ENCODE measurements at regions not wholly inside any gene's neighbourhood (a gene's known extent, or its start where the extent isn't known, plus 50 kb on each side); places are given as distances from the start of the nearest gene placed in this dataset.

- Histone ChIP-seq H3K27ac (no peak overlapping the region), H3K27me3 (peaks cover 0 to 8% (median 2%) of the 10 kb centered on the region in 4 donors), H3K4me3 (no peak overlapping the region), H3K36me3 (no peaks in the 10 kb centered on the region), H3K9me3 (no peaks in the 10 kb centered on the region), H3K4me1 (no peaks in the 10 kb centered on the region)
- FAIRE-seq (no peak), ATAC-seq (no peak), DNase-seq (no peak)
- WGBS, 2 donors, result 57 to 58% methylated on average over 2 of the region's 2 CpGs
- TF ChIP-seq CTCF (IDR thresholded peaks at IDR 0.05), result no peak
- intact Hi-C loops (cut with DNase I), result no loop called here
These were observed 49.8 kb upstream of the RAB6D start for GRCh38 chr2:131413785-131414184.

All from pancreas (tissue), 10 donors.